ENCODE measurements at regions not wholly inside any gene's neighbourhood (a gene's known extent, or its start where the extent isn't known, plus 50 kb on each side); places are given as distances from the start of the nearest gene placed in this dataset.

GRCh38 chr13:23513455-23513854, 56.8 kb upstream of the TNFRSF19 start:
- no peak overlapping the region for H3K27ac ChIP-seq
- peaks cover 0 to 4% of the 10 kb centered on the region in 2 donors for H3K4me1 ChIP-seq (replicated peaks in 1 of 2)
- in situ Hi-C loops (cut with MboI; ENCODE audit: low pct_unique_long_range_greater_than_20kb in 2 of 9, low sequenced_read_pairs in 9 of 9, unreplicated experiment in 9 of 9) = no loop called here
- ATAC-seq (replicated peaks in 6 of 8) = peak in 1 of 8 experiments; percentile 41
- 17 to 100% (median 92%) methylated on average over 1 to 3 of the region's 3 CpGs; no CpG with 5 or more reads in 1 of the 10 experiments for WGBS, 10 experiments
- H3K4me3 ChIP-seq = no peak overlapping the region

GRCh38 chr13:23514076-23514475, 56.1 kb upstream of the TNFRSF19 start:
- H3K27ac ChIP-seq = no peak overlapping the region
- in situ Hi-C loops (cut with MboI; ENCODE audit: low pct_unique_long_range_greater_than_20kb in 2 of 9, low sequenced_read_pairs in 9 of 9, unreplicated experiment in 9 of 9) = no loop called here
- peaks cover 0 to 5% of the 10 kb centered on the region in 2 donors for H3K4me1 ChIP-seq (replicated peaks in 1 of 2)
- WGBS, 10 experiments = 20 to 100% (median 96%) methylated on average over 1 to 2 of the region's 4 CpGs; no CpG with 5 or more reads in 4 of the 10 experiments
- H3K4me3 ChIP-seq = no peak overlapping the region
- no peak for ATAC-seq (replicated peaks in 6 of 8)

GRCh38 chr13:23515116-23515515, 55.1 kb upstream of the TNFRSF19 start:
- no peak overlapping the region for H3K27ac ChIP-seq
- ATAC-seq (replicated peaks in 6 of 8) = no peak
- H3K4me1 ChIP-seq (replicated peaks in 1 of 2) = peaks cover 0 to 5% of the 10 kb centered on the region in 2 donors
- no peak overlapping the region for H3K4me3 ChIP-seq
- WGBS, 10 experiments = 60 to 93% (median 83%) methylated on average over 1 to 2 of the region's 2 CpGs; no CpG with 5 or more reads in 3 of the 10 experiments
- in situ Hi-C loops (cut with MboI; ENCODE audit: low pct_unique_long_range_greater_than_20kb in 2 of 9, low sequenced_read_pairs in 9 of 9, unreplicated experiment in 9 of 9) = no loop called here

GRCh38 chr13:23516190-23516589, 54.0 kb upstream of the TNFRSF19 start:
- no peak overlapping the region for H3K27ac ChIP-seq
- in situ Hi-C loops (cut with MboI; ENCODE audit: low pct_unique_long_range_greater_than_20kb in 2 of 9, low sequenced_read_pairs in 9 of 9, unreplicated experiment in 9 of 9) = no loop called here
- ATAC-seq (replicated peaks in 6 of 8) = no peak
- WGBS, 10 experiments = 57 to 100% (median 79%) methylated on average over 1 to 3 of the region's 3 CpGs; no CpG with 5 or more reads in 2 of the 10 experiments
- no peak overlapping the region for H3K4me3 ChIP-seq
- peaks cover 0 to 5% of the 10 kb centered on the region in 2 donors for H3K4me1 ChIP-seq (replicated peaks in 1 of 2)

GRCh38 chr13:23516702-23517101, 53.5 kb upstream of the TNFRSF19 start:
- 0 to 87% (median 59%) methylated on average over 1 to 2 of the region's 2 CpGs; no CpG with 5 or more reads in 2 of the 10 experiments for WGBS, 10 experiments
- Histone ChIP-seq H3K4me3 (no peak overlapping the region), H3K27ac (no peak overlapping the region), H3K4me1 (replicated peaks in 1 of 2) (peaks cover 0 to 5% of the 10 kb centered on the region in 2 donors)
- ATAC-seq (replicated peaks in 6 of 8) = peak in 1 of 8 experiments; percentile 48
- in situ Hi-C loops (cut with MboI; ENCODE audit: low pct_unique_long_range_greater_than_20kb in 2 of 9, low sequenced_read_pairs in 9 of 9, unreplicated experiment in 9 of 9) = no loop called here

- in situ Hi-C loops (cut with MboI; ENCODE audit: low pct_unique_long_range_greater_than_20kb in 2 of 9, low sequenced_read_pairs in 9 of 9, unreplicated experiment in 9 of 9) = no loop called here
- ATAC-seq (replicated peaks in 6 of 8) = no peak
- Histone ChIP-seq H3K27ac (no peak overlapping the region), H3K4me1 (replicated peaks in 1 of 2) (peaks cover 0 to 5% of the 10 kb centered on the region in 2 donors), H3K4me3 (no peak overlapping the region)
- 74 to 94% (median 86%) methylated on average over 2 to 3 of the region's 3 CpGs; no CpG with 5 or more reads in 2 of the 10 experiments for WGBS, 10 experiments
These were observed 52.0 kb upstream of the TNFRSF19 start for GRCh38 chr13:23518231-23518630.
